Panc1 (cell line): ENCODE measurements at regions not wholly inside any gene's neighbourhood (a gene's known extent, or its start where the extent isn't known, plus 50 kb on each side); places are given as distances from the start of the nearest gene placed in this dataset.

ENCODE experiments used
- ATAC-seq: fragments of 200-7000 bp; cut with Tn5 transposase; 2 replicates; pipeline ENCODE4 v1.9.1; 2020; ENCODE audit warnings: mild to moderate bottlenecking, moderate library complexity
- BruUV-seq: library from RNA; stranded (reverse); fragments of 400-500 nt; replicated peaks from 2 replicates; lab custom pipeline; 2021; lab: Mats Ljungman, UMichigan
- CTCF ChIA-PET: fragments of 300-600 bp; sonication (Branson Sonifier 250); formaldehyde crosslinking; loops from one replicate; lab custom pipeline; 2022; ENCODE audit warnings: antibody characterized with exemption; lab: Charles Lee
- POLR2A ChIA-PET: fragments of 300-600 bp; sonication (Branson Sonifier 250); formaldehyde crosslinking; loops from one replicate; lab custom pipeline; 2022; ENCODE audit warnings: antibody characterized with exemption; lab: Charles Lee
- DNase-seq: peaks from one replicate; pipeline ENCODE4 v3.0.0-alpha.2; 2010; ENCODE audit warnings: low read depth, low spot score
- H3K27ac ChIP-seq: 2 replicates; pipeline ENCODE4 v1.5.1; 2011; ENCODE audit warnings: mild to moderate bottlenecking, low read length, inconsistent platforms
- H3K27me3 ChIP-seq: fragments of 200-500 bp; sonication (Bioruptor generic); 2 replicates; pipeline ENCODE4 v1.6.0; 2014; ENCODE audit warnings: low read length, inconsistent platforms; ENCODE audit not compliant: control insufficient read depth, insufficient read depth
- H3K36me3 ChIP-seq: fragments of 200-500 bp; sonication (Bioruptor generic); 2 replicates; pipeline ENCODE4 v1.5.1; 2014; ENCODE audit warnings: inconsistent platforms, mild to moderate bottlenecking, low read length, moderate library complexity; ENCODE audit not compliant: control insufficient read depth, insufficient read depth
- H3K4me1 ChIP-seq: 2 replicates; pipeline ENCODE4 v1.5.1; 2011; ENCODE audit warnings: inconsistent platforms, mild to moderate bottlenecking, low read length, moderate library complexity; ENCODE audit not compliant: control insufficient read depth, insufficient read depth
- H3K4me3 ChIP-seq, 2 experiments: 2 replicates each; pipeline ENCODE4 v1.5.1; 2011 to 2012; ENCODE audit warnings: low read depth in 2 of 2, low read length in 2 of 2, mild to moderate bottlenecking in 2 of 2, inconsistent platforms in 1 of 2, moderate library complexity in 1 of 2
- H3K9me3 ChIP-seq: fragments of 200-500 bp; sonication (Bioruptor generic); 2 replicates; pipeline ENCODE4 v1.5.1; 2014; ENCODE audit warnings: low read depth, mild to moderate bottlenecking, inconsistent platforms, low read length, moderate library complexity; ENCODE audit not compliant: control insufficient read depth, insufficient read depth
- CTCF ChIP-seq: fragments of 450-650 bp; IDR thresholded peaks from 2 replicates; pipeline ENCODE4 v1.5.1; 2017; ENCODE audit warnings: mild to moderate bottlenecking
- POLR2AphosphoS5 ChIP-seq: IDR thresholded peaks from 2 replicates; pipeline ENCODE4 v1.6.1; 2012; ENCODE audit warnings: mild to moderate bottlenecking, low read depth, low read length, moderate library complexity
- REST ChIP-seq, 2 experiments: IDR thresholded peaks; 2 replicates each; pipeline ENCODE4 v1.6.1; 2011 to 2012; ENCODE audit warnings: low read depth in 2 of 2, control low read depth in 1 of 2, low read length in 1 of 2, mild to moderate bottlenecking in 1 of 2, moderate library complexity in 1 of 2; ENCODE audit not compliant: insufficient read depth in 1 of 2
- SIN3A ChIP-seq: IDR thresholded peaks from 2 replicates; pipeline ENCODE4 v1.6.1; 2012; ENCODE audit warnings: low read depth, mild to moderate bottlenecking, low read length, moderate library complexity, borderline replicate concordance; ENCODE audit not compliant: insufficient read depth
- TCF7L2 ChIP-seq: IDR thresholded peaks from 2 replicates; pipeline ENCODE4 v1.6.1; 2011; ENCODE audit warnings: mild to moderate bottlenecking, low read depth, low read length, inconsistent platforms
- in situ Hi-C: cut with HindIII; loops from 2 replicates; pipeline ENCODE4 v1.10.0; 2016; ENCODE audit warnings: low sequenced_read_pairs, low pct_unique_long_range_greater_than_20kb
- intact Hi-C: fragments of 100-400 bp; cut with micrococcal nuclease; formaldehyde crosslinking; loops from one replicate; pipeline ENCODE4 v1.10.0; 2022; ENCODE audit not compliant: unreplicated experiment

- DNase-seq (no peak), ATAC-seq (no peak)
- Histone ChIP-seq H3K9me3 (no peaks in the 10 kb centered on the region), H3K27ac (no peak overlapping the region), H3K36me3 (no peaks in the 10 kb centered on the region), H3K4me1 (no peaks in the 10 kb centered on the region), H3K4me3 (no peak overlapping the region), H3K27me3 (no peaks in the 10 kb centered on the region; the same call in 1 of the 2 replicates)
- intact Hi-C loops = no loop called here
- in situ Hi-C loops = no loop called here
- BruUV-seq = no TSS peak
- ChIA-PET CTCF (no interaction called here), POLR2A (no interaction called here)
- TF ChIP-seq CTCF (no peak), TCF7L2 (no peak)
Observed at GRCh38 chr1:74822851-74823401, 90.0 kb downstream of the TYW3 start.

- ChIA-PET POLR2A (no interaction called here), CTCF (no interaction called here)
- DNase-seq (no peak), ATAC-seq (no peak)
- in situ Hi-C loops = no loop called here
- Histone ChIP-seq H3K27me3 (no peaks in the 10 kb centered on the region; the same call in 1 of the 2 replicates), H3K4me1 (no peaks in the 10 kb centered on the region), H3K36me3 (no peaks in the 10 kb centered on the region), H3K9me3 (no peaks in the 10 kb centered on the region), H3K27ac (no peak overlapping the region), H3K4me3 (no peak overlapping the region)
- no peak for TF ChIP-seq REST (IDR thresholded peaks at IDR 0.05; ENCODE audit: insufficient read depth in 1 of 2, low read depth in 2 of 2, low read length in 1 of 2)
- TF ChIP-seq POLR2AphosphoS5 = no peak
- TF ChIP-seq CTCF = no peak
- no peak for TF ChIP-seq TCF7L2
- no peak for TF ChIP-seq SIN3A
- no TSS peak for BruUV-seq
- intact Hi-C loops = no loop called here
Observed at GRCh38 chr1:74824497-74825107, 91.7 kb downstream of the TYW3 start.
